ELF-1 (cell line): ENCODE measurements at regions not wholly inside any gene's neighbourhood (a gene's known extent, or its start where the extent isn't known, plus 50 kb on each side); places are given as distances from the start of the nearest gene placed in this dataset.

Experiments used
- DNase-seq: peaks from one replicate; pipeline ENCODE4 v3.0.0-alpha.2; 2016; ENCODE audit warnings: low read depth, low spot score

GRCh38 chr10:28811639-28812349 is 134.5 kb downstream of the BAMBI start:
- DNase-seq = no peak

DNA sequence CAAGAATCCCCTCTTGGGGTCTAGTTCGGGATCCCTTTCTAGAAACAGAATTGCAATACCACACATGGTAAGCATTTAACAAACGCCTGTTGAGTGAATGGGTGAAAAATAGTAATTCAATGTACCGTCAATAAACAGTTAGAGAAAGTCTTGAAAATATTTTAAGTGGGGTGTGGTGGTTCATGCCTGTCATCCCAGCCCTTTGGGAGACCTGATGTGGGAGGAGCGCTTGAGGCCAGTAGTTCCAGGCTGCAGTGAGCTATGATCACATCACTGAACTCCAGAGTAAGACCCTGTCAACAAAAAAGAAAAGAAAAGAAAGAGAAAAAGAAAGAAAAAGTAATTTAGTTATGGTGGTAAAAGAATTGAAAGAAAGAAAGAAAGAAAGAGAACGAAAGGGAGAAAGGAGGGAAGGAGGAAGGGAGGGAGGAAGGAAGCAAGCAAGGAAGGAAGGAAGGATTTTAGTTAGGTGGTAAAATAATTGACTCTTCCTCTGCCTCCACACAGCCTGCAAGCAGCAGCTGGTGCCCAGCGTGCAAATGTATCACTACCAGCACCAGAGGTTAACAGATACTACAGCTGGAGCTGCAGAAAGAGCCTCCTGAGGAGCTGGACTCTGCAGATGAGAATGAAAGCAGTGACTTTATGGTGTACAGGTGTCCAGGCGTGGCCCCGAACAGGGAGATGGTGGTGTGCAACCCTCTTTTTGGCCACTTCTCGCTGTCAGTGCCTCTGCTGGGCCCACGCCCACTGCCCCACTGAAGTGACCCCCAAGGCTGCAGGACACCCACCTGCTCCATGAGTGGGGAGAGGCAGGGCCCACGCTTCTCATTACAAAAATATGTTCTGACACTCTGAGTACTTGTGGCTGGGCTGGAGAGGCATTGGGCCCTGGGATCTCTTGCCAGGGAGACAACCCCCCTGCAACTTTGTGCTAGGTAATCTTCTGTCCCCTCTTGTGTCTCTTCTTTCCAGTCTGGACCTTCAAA is 135.4 kb downstream of the BAMBI start:
- DNase-seq = no peak

GRCh38 chr10:28815681-28816080 is 138.4 kb downstream of the BAMBI start:
- no peak for DNase-seq

- DNase-seq = peak; percentile 54
Observed at GRCh38 chr10:28822719-28823464, 145.6 kb downstream of the BAMBI start.

DNA sequence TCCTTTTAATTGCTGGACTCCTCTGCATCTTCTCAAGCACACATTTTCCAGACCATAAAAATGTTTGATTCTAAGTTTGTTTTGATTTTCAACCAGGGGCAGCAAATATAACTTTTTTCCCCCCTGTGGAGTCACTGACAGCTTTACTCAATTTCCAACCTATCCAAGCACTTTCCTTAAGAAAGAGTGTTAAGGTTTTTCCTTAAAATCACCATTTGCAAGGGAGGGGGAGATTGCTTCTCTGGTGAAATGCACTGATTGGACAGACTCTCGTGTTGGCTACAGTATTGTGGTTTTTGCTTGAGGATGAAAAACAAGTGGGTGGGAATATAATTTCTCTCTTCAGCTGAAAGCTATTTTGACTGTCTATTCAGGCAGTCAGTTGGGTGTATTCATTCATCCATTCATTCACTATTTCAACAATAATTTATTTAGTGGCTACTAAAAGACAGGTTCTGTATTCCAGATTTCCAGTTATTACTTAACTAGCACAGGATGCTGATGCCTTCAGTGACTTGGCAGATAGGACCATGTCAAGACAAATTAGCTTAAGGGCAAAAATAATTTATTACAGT is 146.3 kb downstream of the BAMBI start:
- no peak for DNase-seq

- no peak for DNase-seq
Observed at GRCh38 chr10:28833313-28833712, 156.0 kb downstream of the BAMBI start.

DNA sequence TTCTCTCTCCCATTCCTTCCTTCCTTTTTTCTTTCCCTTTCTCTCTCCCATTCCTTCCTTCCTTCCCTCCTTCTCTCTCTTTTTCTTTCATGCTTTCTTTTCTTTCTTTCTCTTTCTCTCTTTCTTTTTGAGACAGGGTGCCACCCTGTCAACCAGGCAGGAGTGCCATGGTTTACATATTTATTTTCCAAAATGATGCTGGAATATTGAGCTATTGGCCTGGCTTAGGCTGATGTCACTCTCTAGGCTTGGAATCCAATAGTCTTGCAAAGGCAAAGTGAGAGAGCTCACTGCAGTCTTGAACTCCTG is 159.1 kb downstream of the BAMBI start:
- DNase-seq = no peak

GRCh38 chr10:28837613-28838390 is 160.5 kb downstream of the BAMBI start:
- no peak for DNase-seq

DNA sequence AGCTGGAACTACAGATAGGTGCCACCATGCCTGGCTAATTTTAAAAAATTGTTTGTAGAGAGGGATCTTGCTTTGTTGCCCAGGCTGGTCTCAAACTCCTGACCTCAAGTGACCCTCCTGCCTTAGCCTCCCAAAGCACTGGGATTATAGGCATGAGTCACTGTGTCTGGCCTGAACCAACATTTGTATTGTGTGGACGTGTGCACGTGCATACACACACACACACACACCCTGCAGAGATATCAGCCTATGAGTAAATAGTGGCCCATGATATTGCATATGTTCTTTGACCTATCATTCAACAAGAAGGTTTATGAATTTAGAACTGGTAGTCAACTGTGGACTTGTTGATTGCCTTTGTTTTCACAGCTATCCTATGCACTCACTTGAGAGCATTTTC is 161.6 kb downstream of the BAMBI start:
- no peak for DNase-seq

- DNase-seq = peak; percentile 23
Observed at GRCh38 chr10:28839600-28840007, 162.3 kb downstream of the BAMBI start.

GRCh38 chr10:28840202-28840601 is 162.9 kb downstream of the BAMBI start:
- DNase-seq = no peak

- DNase-seq = no peak
Observed at GRCh38 chr10:28840971-28841370, 163.7 kb downstream of the BAMBI start.

GRCh38 chr10:28841625-28842024 is 164.3 kb downstream of the BAMBI start:
- DNase-seq = no peak

DNA sequence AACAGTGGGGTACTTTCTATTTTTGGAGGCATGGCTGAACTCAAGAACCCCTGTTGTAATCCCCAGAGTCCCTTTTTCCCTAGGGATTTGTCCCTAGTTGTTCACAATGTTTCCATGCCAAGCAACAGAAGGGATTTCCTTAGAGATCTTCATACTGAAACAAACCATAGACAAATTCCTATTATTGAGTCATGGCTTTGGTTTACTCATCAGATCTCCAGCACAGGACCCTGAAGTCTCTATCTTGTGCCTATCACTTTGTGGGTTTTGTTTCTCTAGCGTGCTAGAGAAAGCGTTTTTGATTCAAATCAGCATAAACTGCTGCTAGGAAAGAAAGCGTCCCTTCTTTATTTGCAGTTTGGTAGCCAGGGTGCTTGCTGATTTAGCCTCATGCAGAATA is 165.0 kb downstream of the BAMBI start:
- no peak for DNase-seq

- no peak for DNase-seq
Observed at GRCh38 chr10:28845009-28845682, 167.8 kb downstream of the BAMBI start.

- DNase-seq = no peak
Observed at GRCh38 chr10:28849309-28849708, 172.0 kb downstream of the BAMBI start.

DNA sequence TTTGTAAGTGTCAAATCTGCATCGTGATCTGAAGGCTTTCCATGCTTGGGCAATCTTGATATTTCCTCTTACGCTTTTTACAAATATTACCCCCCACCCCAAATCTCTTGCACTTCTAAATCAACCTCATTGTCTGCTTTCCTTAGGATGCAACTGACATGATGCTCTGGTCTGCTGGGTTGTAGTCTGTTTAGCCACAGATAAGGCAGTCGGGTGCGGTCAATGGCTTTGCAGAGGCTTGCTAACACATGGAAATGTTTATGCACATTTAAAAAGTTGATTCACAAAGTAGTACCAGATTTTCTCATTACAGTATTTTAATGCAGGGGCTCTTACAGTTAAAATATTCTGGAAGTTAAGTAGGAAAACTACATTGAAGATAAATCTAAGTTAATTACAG is 172.5 kb downstream of the BAMBI start:
- no peak for DNase-seq

DNA sequence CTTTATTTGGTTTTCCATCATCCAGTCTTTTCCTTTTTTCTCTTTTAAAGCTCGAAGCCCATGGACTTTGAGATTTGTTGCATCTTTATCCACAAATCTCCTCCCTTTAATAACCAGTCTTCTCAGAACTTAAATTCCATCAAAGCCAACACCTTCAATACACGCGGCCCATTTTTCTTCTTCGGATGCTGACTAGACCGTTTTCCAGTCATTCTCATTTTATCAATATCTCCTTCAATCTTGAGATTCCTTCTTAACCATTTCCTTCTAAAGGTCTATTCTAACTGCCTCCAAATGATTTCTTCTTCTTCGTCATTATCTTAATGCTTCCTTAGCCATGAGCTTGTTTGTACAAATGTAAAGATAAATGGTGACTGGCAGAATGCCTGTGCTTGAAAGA is 173.5 kb downstream of the BAMBI start:
- no peak for DNase-seq

GRCh38 chr10:28853195-28853594 is 175.9 kb downstream of the BAMBI start:
- no peak for DNase-seq

- no peak for DNase-seq
Observed at GRCh38 chr10:28857164-28857563, 179.8 kb downstream of the BAMBI start.

DNA sequence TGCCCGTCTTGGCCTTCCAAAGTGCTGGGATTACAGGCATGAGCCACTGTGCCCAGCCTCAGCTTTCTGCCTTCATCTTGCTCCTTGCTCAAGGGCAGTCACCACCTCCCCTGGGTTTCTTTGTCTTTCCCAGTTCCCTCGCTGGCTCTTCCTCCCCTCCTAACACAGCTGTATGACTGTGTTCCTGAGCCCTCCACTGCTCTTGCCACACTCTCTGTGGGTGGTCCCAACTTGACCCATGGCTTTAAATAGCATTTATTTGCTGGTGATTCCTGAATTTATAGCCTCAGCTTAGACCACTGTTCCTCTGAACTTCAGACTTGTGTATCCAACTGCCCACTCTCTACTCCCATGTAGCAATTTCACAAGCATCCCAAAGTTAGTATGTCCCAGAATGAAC is 181.3 kb downstream of the BAMBI start:
- no peak for DNase-seq
